ENCODE measurements at regions not wholly inside any gene's neighbourhood (a gene's known extent, or its start where the extent isn't known, plus 50 kb on each side); places are given as distances from the start of the nearest gene placed in this dataset.

DNA sequence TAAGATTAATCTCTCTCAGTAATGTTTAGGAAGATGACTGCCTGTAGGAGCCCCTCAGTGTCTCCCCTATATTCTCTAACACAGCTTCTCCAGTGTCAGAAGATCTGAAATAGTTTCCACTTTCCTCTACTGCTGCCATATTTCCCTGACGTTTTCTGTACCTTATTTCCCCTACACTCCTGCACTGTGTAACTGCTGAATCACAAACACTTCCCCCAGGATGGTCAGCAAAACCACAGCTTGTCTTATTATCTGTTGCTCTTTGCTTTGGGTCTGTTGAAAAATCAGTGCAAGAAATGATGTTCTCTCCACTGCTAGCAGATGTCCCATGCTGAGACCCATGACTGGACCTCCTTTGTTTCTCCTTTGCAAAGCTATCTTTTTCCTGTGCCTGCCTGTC lies 441.7 kb downstream of the EPHA4 start:
- no peak for DNase-seq (ENCODE audit: low spot score in 2 of 2)
- no peaks in the 10 kb centered on the region for H3K27me3 ChIP-seq (ENCODE audit: low read depth)
- H3K9me3 ChIP-seq, result no peaks in the 10 kb centered on the region
- in situ Hi-C loops (cut with MboI; ENCODE audit: low sequenced_read_pairs), result no loop called here
- no peak overlapping the region for H3K4me3 ChIP-seq
- H3K4me1 ChIP-seq, result peaks cover 3% of the 10 kb centered on the region; the same call in 1 of the 2 replicates
- no peaks in the 10 kb centered on the region for H3K36me3 ChIP-seq (replicated peaks)

DNA sequence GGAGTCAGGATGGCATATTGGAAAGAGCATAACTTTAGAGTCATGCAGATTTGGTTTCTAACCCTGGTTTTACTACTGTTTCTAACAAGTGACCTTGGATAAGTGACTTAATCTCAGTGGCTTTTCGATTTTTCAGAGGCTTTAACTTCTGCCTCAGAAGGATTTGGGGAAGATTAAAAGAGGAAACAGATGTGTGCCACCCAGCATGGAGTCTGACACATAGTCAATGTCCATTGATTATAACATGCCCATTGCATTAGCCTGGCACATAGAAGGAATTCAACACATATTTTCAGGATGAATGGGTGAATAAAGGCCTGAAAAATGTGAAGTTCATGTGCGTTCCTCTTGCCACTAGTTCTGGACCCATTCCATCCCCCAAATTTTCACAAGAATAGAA lies 438.2 kb downstream of the EPHA4 start:
- H3K36me3 ChIP-seq (replicated peaks), result no peaks in the 10 kb centered on the region
- H3K9me3 ChIP-seq, result no peaks in the 10 kb centered on the region
- no peaks in the 10 kb centered on the region for H3K27me3 ChIP-seq (ENCODE audit: low read depth)
- H3K4me3 ChIP-seq, result no peak overlapping the region
- H3K4me1 ChIP-seq, result peaks cover 6% of the 10 kb centered on the region
- in situ Hi-C loops (cut with MboI; ENCODE audit: low sequenced_read_pairs), result no loop called here
- no peak for DNase-seq (ENCODE audit: low spot score in 2 of 2)

GRCh38 chr2:221134718-221135117 lies 437.4 kb downstream of the EPHA4 start:
- in situ Hi-C loops (cut with MboI; ENCODE audit: low sequenced_read_pairs), result no loop called here
- Histone ChIP-seq H3K9me3 (no peaks in the 10 kb centered on the region), H3K4me1 (peaks cover 6% of the 10 kb centered on the region), H3K4me3 (no peak overlapping the region), H3K36me3 (replicated peaks) (no peaks in the 10 kb centered on the region), H3K27me3 (ENCODE audit: low read depth) (no peaks in the 10 kb centered on the region)
- DNase-seq (ENCODE audit: low spot score in 2 of 2), result no peak

DNA sequence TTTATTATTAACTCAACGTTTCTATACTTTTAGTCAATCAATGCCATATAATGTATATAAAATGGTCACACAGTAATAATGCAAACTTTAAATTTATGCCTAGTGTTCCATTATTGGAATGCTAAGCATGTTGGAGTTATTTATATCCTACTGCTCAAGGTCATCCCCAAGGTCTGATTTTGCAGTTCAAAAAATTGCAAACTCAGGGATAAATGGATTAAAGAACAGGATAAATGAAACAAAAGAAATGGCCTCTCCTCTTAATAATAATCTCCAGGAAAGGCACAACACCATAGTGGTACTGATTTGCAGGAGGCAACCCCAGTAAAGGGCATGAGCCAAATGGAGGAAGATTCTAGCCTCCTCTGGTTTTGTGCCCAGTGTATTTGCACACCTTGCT lies 436.4 kb downstream of the EPHA4 start:
- Histone ChIP-seq H3K9me3 (no peaks in the 10 kb centered on the region), H3K4me3 (no peak overlapping the region), H3K36me3 (replicated peaks) (no peaks in the 10 kb centered on the region), H3K4me1 (peaks cover 6% of the 10 kb centered on the region), H3K27me3 (ENCODE audit: low read depth) (no peaks in the 10 kb centered on the region)
- DNase-seq (ENCODE audit: low spot score in 2 of 2), result no peak
- in situ Hi-C loops (cut with MboI; ENCODE audit: low sequenced_read_pairs), result no loop called here

GRCh38 chr2:221137385-221137784 lies 434.7 kb downstream of the EPHA4 start:
- Histone ChIP-seq H3K27me3 (ENCODE audit: low read depth) (no peaks in the 10 kb centered on the region), H3K4me1 (peaks cover 6% of the 10 kb centered on the region), H3K9me3 (no peaks in the 10 kb centered on the region), H3K4me3 (no peak overlapping the region), H3K36me3 (replicated peaks) (no peaks in the 10 kb centered on the region)
- DNase-seq (ENCODE audit: low spot score in 2 of 2), result no peak
- in situ Hi-C loops (cut with MboI; ENCODE audit: low sequenced_read_pairs), result no loop called here

DNA sequence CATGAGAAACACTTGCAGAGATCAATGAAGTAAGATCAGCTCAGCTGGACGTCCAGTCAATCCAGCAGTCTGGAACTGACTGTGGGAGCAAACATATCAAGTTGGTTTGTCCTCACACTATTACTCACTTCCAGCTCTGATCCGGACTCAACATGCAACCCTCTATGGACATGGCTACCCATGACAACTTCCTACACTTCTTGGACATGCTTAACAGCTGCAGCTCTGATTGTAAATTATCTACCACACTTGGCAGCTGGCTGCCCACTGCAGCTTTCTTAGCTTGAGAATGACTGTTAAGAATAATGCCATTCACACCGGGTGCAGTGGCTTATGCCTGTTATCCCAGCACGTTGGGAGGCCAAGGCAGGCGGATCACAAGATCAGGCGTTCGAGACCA lies 429.8 kb downstream of the EPHA4 start:
- Histone ChIP-seq H3K4me1 (no peaks in the 10 kb centered on the region), H3K36me3 (replicated peaks) (no peaks in the 10 kb centered on the region), H3K4me3 (no peak overlapping the region), H3K9me3 (no peaks in the 10 kb centered on the region), H3K27me3 (ENCODE audit: low read depth) (no peaks in the 10 kb centered on the region)
- in situ Hi-C loops (cut with MboI; ENCODE audit: low sequenced_read_pairs), result no loop called here
- DNase-seq (ENCODE audit: low spot score in 2 of 2), result no peak

DNA sequence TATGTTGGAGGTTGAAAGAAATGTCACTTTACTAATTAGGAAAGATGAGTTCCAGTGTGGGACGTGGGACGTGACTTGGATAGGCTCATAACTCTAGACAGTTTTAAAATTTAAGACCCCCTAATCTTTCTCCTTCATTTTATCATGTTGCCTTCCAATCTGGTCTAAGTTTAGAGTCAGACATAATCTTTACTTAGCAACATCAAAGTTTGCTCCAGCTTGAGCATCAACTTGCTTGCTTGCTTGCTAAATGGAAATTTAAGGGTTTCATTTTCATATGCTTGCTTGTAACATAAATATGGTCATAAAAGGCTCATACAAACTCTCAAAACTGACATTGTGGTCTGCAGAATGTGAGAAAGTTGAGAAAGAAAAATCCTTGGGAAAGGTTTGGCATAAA lies 428.9 kb downstream of the EPHA4 start:
- DNase-seq (ENCODE audit: low spot score in 2 of 2), result no peak
- Histone ChIP-seq H3K36me3 (replicated peaks) (no peaks in the 10 kb centered on the region), H3K27me3 (ENCODE audit: low read depth) (no peaks in the 10 kb centered on the region), H3K4me3 (no peak overlapping the region), H3K4me1 (no peaks in the 10 kb centered on the region), H3K9me3 (no peaks in the 10 kb centered on the region)
- in situ Hi-C loops (cut with MboI; ENCODE audit: low sequenced_read_pairs), result no loop called here

- Histone ChIP-seq H3K9me3 (no peaks in the 10 kb centered on the region), H3K4me1 (no peaks in the 10 kb centered on the region), H3K27me3 (ENCODE audit: low read depth) (no peaks in the 10 kb centered on the region), H3K4me3 (no peak overlapping the region), H3K36me3 (replicated peaks) (no peaks in the 10 kb centered on the region)
- DNase-seq (ENCODE audit: low spot score in 2 of 2), result no peak
- in situ Hi-C loops (cut with MboI; ENCODE audit: low sequenced_read_pairs), result no loop called here
These were observed 427.2 kb downstream of the EPHA4 start for GRCh38 chr2:221144909-221145308.

GRCh38 chr2:221145396-221145795 lies 426.7 kb downstream of the EPHA4 start:
- no peaks in the 10 kb centered on the region for H3K9me3 ChIP-seq
- DNase-seq (ENCODE audit: low spot score in 2 of 2), result no peak
- H3K4me3 ChIP-seq, result no peak overlapping the region
- H3K36me3 ChIP-seq (replicated peaks), result no peaks in the 10 kb centered on the region
- no peaks in the 10 kb centered on the region for H3K27me3 ChIP-seq (ENCODE audit: low read depth)
- H3K4me1 ChIP-seq, result no peaks in the 10 kb centered on the region
- in situ Hi-C loops (cut with MboI; ENCODE audit: low sequenced_read_pairs), result no loop called here

- H3K4me3 ChIP-seq, result no peak overlapping the region
- H3K4me1 ChIP-seq, result no peaks in the 10 kb centered on the region
- no peaks in the 10 kb centered on the region for H3K27me3 ChIP-seq (ENCODE audit: low read depth)
- no peak for DNase-seq (ENCODE audit: low spot score in 2 of 2)
- no peaks in the 10 kb centered on the region for H3K36me3 ChIP-seq (replicated peaks)
- H3K9me3 ChIP-seq, result no peaks in the 10 kb centered on the region
- in situ Hi-C loops (cut with MboI; ENCODE audit: low sequenced_read_pairs), result no loop called here
These were observed 418.9 kb downstream of the EPHA4 start for GRCh38 chr2:221153226-221153625.

- H3K4me1 ChIP-seq, result no peaks in the 10 kb centered on the region
- no peaks in the 10 kb centered on the region for H3K27me3 ChIP-seq (ENCODE audit: low read depth)
- no peak for DNase-seq (ENCODE audit: low spot score in 2 of 2)
- H3K36me3 ChIP-seq (replicated peaks), result no peaks in the 10 kb centered on the region
- no peaks in the 10 kb centered on the region for H3K9me3 ChIP-seq
- in situ Hi-C loops (cut with MboI; ENCODE audit: low sequenced_read_pairs), result no loop called here
- H3K4me3 ChIP-seq, result no peak overlapping the region
These were observed 417.9 kb downstream of the EPHA4 start for GRCh38 chr2:221154176-221154575.

DNA sequence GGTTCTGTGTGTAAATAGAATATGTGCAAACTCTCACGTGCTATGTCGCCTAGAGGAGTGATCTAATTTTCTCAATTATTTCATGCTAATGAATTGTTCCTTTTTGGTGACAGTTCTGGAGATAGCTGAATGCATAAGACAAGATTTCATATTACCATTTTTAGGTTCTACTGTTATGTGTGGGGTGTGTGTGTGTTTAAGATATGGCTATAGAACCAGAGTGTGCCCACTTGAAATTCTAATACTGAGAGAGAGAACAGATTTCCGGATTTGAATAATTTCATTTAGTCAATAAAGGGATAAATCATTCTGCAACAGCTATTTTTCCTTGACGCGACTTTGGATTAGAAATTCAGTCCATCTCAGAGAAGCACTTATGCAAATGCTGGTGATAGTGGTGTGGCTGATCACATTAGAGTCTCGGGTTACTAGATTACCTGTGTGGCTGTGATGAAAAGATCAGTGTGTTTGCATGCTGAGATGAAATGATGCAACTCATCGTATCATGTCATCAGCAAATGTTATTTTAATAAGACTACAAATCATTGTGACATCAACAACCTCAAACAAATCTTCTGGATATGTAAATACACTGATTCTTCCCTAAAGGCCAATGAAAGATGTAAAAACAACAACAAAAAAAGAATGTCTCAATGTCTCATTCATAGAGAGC lies 415.9 kb downstream of the EPHA4 start:
- in situ Hi-C loops (cut with MboI; ENCODE audit: low sequenced_read_pairs), result no loop called here
- Histone ChIP-seq H3K36me3 (replicated peaks) (no peaks in the 10 kb centered on the region), H3K4me1 (no peaks in the 10 kb centered on the region), H3K9me3 (no peaks in the 10 kb centered on the region), H3K27me3 (ENCODE audit: low read depth) (no peaks in the 10 kb centered on the region), H3K4me3 (no peak overlapping the region)
- DNase-seq (ENCODE audit: low spot score in 2 of 2), result no peak

GRCh38 chr2:221161186-221161585 lies 410.9 kb downstream of the EPHA4 start:
- no peaks in the 10 kb centered on the region for H3K4me1 ChIP-seq
- no peaks in the 10 kb centered on the region for H3K36me3 ChIP-seq (replicated peaks)
- H3K27me3 ChIP-seq (ENCODE audit: low read depth), result no peaks in the 10 kb centered on the region
- in situ Hi-C loops (cut with MboI; ENCODE audit: low sequenced_read_pairs), result no loop called here
- no peaks in the 10 kb centered on the region for H3K9me3 ChIP-seq
- no peak for DNase-seq (ENCODE audit: low spot score in 2 of 2)
- no peak overlapping the region for H3K4me3 ChIP-seq

- H3K9me3 ChIP-seq, result no peaks in the 10 kb centered on the region
- no peak for DNase-seq (ENCODE audit: low spot score in 2 of 2)
- no peaks in the 10 kb centered on the region for H3K27me3 ChIP-seq (ENCODE audit: low read depth)
- in situ Hi-C loops (cut with MboI; ENCODE audit: low sequenced_read_pairs), result no loop called here
- no peaks in the 10 kb centered on the region for H3K36me3 ChIP-seq (replicated peaks)
- H3K4me1 ChIP-seq, result no peaks in the 10 kb centered on the region
- no peak overlapping the region for H3K4me3 ChIP-seq
These were observed 405.8 kb downstream of the EPHA4 start for GRCh38 chr2:221166292-221166691.

GRCh38 chr2:221167561-221167960 lies 404.5 kb downstream of the EPHA4 start:
- H3K36me3 ChIP-seq (replicated peaks), result no peaks in the 10 kb centered on the region
- DNase-seq (ENCODE audit: low spot score in 2 of 2), result no peak
- H3K4me1 ChIP-seq, result no peaks in the 10 kb centered on the region
- H3K27me3 ChIP-seq (ENCODE audit: low read depth), result no peaks in the 10 kb centered on the region
- no peaks in the 10 kb centered on the region for H3K9me3 ChIP-seq
- in situ Hi-C loops (cut with MboI; ENCODE audit: low sequenced_read_pairs), result no loop called here
- no peak overlapping the region for H3K4me3 ChIP-seq

Data from HAP-1 (cell line).